SKM-1 treated with dmso at 0.1 percent for 144 hours (cell line): ENCODE measurements at regions not wholly inside any gene's neighbourhood (a gene's known extent, or its start where the extent isn't known, plus 50 kb on each side); places are given as distances from the start of the nearest gene placed in this dataset.

Experiments used
- DNase-seq: peaks from one replicate; lab custom pipeline; 2025; ENCODE audit not compliant: unreplicated experiment; lab: John Stamatoyannopoulos, UW

- no peak for DNase-seq
Measured at GRCh38 chr2:173666171-173666888, 298.8 kb downstream of the SP3 start.

DNA sequence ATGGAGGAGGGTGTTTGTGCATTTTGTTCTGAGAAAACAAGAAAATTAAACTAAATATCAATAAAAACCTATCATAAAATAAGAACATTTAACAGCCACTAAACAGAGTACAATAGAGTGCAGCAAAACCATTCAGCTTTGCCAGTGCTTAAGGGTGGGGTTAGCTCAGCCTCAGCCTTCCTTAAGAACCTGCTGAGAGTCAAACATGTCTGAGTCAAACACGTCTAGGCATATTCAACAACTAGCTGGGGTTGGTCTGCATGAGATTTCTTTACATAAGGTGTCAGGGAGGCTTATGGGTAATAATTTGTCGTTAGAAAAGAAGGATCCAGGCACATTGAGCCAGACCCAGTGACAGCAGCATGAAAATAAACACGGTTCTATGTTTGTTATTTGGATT lies 298.2 kb downstream of the SP3 start:
- DNase-seq: no peak

DNA sequence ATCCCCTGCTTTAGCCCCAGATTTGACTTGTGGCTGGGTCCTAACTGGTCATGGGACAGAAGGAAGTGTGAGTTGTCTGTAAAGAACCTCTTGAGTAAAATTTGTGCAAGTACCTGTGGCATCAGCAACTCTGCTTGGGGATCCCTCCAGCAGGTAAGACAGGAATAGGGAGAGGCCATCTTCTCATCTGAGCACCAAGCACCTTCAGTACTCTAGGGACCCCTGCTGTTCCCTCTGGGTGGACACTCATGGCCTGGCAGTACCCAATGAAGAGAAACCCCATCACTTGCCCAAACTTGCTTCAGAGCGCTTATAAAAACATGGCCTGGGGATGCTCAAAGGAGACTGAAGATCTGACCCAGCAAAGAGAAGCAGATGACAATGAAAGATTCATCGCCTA lies 297.8 kb downstream of the SP3 start:
- DNase-seq: no peak

- DNase-seq: no peak
Measured at GRCh38 chr2:173669271-173669853, 295.8 kb downstream of the SP3 start.

- DNase-seq: no peak
Measured at GRCh38 chr2:173669888-173670287, 295.3 kb downstream of the SP3 start.

- DNase-seq: no peak
Measured at GRCh38 chr2:173672573-173673340, 292.4 kb downstream of the SP3 start.

DNA sequence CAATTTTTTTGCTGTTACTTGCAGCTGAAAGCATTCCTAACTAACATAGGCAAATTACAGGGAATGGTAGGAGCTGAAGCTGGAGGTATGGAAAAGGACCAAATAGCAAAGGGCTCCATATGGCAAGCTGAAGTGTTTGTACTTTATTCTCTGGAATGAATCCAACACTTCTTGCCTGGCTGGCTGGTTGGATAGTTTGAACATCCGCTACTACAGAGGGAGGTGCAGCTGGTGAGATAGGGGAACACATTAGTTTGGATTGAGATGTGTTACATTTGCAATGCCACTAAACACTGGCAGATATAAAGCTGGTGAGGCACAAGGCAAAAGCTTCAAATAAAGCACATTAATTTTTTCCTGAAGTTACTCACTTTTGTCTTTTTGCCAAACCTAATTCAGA lies 291.5 kb downstream of the SP3 start:
- DNase-seq: no peak

- DNase-seq: peak; percentile 50
Measured at GRCh38 chr2:173676647-173677046, 288.5 kb downstream of the SP3 start.

DNA sequence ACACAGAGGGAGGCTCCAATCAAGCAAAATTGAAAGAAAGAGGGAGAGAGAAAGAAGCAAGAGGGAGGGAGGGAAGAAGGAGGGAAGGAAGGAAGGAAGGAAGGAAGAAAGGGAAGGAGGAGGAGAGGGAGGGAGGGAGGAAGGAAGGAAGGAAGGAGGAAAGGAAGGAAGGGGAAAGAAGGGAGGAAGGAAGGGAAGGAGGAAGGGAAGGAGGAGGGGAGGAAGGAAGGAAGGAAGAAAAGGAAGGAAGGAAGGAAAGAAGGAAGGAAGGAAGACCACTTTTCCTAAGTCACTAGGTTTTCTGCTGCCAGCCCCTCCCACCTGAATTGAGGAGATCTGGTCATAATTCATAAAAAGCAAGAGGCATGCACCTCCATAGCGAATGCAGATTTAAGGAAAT lies 287.0 kb downstream of the SP3 start:
- DNase-seq: no peak

- DNase-seq: no peak
Measured at GRCh38 chr2:173680574-173680973, 284.6 kb downstream of the SP3 start.

DNA sequence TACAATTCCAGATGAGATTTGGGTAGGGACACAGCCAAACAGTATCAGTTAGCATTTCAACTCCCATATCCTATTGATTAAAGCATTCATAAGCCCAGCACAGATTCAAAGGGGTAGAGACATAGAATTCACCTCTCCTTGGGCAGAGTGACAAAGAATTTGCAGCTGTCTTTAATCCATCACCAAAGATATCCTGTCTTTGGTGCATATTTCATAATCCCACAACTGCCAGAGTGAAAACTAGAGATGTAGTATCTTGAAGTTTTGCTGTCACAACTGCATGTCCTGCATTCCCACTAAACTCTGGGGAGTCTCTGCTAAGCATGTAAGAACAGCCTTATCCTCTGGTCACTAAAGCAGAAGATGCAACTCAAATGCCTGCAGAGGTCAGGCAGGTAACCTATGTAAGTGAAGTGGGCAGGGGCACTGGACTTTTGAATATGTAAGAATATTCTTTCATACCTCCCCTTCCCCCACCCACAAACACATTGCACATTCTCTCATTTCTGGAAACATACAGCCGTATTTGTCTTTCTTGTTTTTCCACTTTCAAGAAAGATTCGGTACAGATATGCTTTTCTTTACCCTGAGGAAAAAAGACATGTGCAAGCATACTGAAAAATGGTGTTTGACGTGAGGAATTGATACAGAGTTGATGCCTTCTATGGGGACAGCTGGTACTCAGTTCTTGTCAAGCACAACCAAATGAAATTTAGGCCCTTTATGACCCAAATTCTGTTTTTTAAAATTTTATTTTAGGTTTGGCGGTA lies 283.1 kb downstream of the SP3 start:
- DNase-seq: no peak

GRCh38 chr2:173684896-173685459 lies 280.2 kb downstream of the SP3 start:
- DNase-seq: no peak

GRCh38 chr2:173690349-173690748 lies 274.8 kb downstream of the SP3 start:
- no peak for DNase-seq

- DNase-seq: no peak
Measured at GRCh38 chr2:173692068-173692467, 273.1 kb downstream of the SP3 start.

DNA sequence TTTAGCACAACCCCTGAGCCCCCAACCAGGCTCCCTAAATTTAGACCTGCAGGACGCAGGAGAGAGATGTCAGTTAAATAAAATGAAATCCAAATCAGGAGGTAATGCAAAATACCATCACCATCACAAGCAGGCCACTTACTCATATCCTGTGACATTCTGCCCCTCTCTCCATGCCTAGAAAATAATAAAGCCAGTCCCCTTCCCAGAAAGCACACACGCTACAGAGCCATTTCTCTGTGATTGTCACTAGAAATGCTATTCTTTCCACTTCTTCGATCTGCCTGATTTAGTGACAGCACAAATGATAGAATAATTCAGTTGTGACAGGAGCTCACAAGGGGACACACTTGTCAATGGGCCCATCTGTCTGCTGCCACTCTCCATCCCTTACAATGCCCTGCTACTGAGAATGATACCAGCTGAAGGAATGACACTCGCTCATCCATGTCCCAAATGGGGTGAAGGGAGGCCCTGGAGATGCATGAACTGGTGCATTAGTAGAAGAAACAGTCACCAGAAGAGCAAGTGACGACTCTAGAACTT lies 272.1 kb downstream of the SP3 start:
- no peak for DNase-seq

DNA sequence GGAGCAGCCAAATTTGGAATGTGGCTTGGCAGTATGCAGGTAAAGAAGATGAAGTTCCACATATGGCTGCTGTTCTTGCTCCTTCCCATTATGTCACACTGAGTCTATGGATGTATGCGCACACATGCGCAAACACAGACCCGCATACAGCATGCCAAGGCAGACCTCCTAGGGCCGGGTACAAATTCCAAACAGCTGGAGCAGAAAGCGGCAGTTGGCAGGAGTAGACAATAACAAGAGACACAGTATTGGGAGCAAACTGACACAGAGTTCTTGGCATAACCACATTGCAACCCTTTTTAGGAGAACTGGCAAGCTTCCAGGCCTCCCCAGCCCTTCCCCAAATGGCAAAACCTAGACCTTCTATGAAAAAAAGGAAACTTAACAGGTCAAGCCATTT lies 268.9 kb downstream of the SP3 start:
- DNase-seq: no peak

- DNase-seq: no peak
Measured at GRCh38 chr2:173697929-173698328, 267.2 kb downstream of the SP3 start.

DNA sequence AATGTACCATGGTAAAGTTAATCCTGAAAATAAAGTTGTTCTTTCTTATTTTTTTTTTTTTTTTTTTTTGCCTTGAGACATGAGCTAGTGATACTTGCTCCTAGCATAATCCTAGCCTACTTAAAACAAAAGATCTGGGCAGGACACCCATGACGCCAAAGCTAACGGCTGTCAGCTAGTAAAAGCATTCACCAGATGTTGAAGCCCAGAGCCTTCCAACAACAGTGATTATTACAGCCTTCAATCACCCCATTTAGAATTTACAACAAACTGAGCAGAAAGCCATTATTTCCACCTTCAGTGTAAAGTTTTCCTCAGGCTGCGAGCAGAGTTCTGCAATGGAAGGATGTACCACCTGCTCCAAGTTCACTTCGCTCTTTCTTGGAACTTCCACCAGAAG lies 259.5 kb downstream of the SP3 start:
- DNase-seq: no peak

DNA sequence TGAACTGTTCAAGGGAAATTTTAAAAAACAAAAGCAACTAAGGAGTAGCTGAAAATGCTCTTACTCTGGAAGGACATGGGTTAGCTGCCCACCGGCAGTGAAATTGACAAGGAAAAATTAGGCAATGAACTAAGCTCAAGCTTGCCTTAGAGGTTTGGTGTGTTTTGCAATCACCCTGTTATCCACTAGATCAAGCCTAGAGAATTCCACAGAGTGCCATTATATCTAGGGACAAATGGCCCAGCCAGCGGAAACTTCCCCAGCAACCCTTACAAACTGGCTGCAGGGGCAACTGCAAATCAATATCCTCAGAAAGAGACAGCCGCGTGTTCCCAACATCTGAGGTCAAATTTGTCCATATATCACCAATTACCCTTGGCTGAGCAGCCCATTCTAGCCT lies 258.2 kb downstream of the SP3 start:
- no peak for DNase-seq

DNA sequence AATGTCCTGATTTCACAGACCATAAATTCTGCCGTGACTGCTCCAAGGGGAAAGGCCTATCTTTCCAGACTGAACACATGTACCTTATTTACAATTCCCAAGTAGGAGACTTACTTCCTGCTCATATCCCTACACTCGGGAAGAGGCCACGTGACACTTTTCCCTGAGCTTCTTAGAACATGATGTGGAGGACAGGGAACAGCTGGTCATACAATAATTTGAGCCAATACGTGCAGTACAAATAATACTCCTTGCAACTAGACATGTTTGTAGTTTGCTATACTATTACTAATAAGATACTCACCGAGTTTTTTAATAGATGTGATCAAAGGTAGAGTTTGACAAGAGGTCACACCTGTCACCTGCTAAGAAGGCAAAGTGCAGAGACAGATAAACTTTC lies 256.4 kb downstream of the SP3 start:
- no peak for DNase-seq

DNA sequence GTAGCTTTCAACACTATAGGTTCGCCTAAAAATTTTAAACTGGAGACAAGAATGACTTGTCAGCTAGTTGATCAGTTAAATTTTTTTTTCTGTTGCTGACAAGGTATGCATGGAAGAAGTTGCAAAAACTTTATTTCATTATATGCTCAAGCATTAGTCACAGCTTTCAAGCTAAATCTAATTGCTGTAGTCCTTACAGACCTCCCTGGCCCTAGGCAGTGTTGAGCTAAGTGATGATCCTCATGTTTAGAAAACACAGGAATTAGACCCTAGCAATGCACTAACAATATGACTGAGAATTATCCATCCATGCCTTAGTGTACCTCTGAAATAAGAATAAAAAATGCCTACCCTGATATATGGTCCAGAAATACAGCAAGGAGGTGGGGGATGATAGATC lies 253.4 kb downstream of the SP3 start:
- no peak for DNase-seq
